ENCODE measurements at regions not wholly inside any gene's neighbourhood (a gene's known extent, or its start where the extent isn't known, plus 50 kb on each side); places are given as distances from the start of the nearest gene placed in this dataset.

DNA sequence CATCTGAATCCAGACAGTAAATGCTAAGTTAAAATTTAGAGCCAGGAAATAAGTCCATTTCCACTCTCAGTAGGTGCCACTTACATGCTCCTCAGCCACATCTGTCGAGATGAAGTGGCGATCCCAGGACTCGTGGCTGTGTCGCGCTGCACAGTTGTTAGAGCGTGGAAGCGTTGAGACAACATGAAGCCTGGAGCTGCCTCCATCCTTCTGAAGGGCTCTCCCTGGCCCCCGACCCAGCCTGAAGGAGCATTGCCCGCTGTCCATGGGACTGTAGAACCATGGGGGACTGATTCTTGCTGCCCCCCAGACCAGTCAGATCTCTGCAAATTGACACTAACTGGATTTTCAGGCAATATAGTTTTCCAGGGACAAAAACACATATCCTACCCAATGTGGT is 58.9 kb downstream of the IRX1 start:
- DNase-seq = no peak

DNA sequence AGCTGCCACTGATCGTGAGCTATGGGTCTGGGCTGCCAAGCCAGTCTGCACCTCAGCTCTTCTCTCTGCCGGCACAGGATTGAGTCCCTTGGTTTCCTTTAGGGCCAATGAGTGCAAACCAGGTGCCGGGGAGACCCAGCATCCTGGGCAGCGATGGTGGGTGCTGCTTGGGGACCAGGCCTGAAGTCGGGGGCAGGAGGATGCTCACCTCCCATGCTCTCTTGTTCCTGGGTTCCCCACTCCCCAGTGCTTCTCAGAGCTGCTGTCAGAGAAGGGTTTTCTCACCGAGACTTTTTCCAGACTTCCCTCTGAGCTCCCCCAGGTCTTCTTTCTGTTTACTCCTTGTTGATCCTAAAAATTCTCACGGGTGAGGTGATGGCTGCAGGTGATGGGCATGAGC is 61.2 kb downstream of the IRX1 start:
- no peak for DNase-seq

DNA sequence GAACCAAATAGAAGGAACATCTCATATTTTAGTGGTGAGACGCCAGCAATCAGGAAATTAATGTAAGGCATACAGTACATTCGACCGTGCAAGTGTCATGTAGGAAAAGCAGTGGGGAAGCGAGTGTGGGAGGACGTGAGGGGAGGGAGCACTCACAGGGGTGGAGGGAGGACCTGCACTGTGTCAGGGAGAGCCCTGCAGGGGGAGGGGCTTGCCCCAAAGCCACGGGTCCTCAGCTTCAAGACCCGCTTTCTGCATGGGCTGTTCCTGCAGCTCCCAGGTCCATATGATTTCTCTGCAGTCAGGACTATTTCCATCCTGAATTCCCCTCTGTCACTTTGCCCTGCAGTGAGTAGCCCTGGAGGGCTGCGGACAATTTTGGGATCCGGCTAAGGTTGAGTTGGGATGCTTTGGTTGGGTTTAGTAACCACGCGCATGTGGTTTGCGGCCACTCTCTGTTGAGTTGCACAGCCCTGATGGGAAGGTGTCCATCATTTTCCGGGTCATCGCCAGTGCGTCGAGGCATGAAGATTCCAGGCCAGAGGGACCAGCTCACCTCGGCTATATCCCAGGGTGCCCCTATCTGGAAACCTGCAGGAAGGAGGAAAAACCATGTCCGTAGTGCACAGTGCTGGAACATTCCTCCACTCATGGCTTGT is 61.9 kb downstream of the IRX1 start:
- DNase-seq = no peak

DNA sequence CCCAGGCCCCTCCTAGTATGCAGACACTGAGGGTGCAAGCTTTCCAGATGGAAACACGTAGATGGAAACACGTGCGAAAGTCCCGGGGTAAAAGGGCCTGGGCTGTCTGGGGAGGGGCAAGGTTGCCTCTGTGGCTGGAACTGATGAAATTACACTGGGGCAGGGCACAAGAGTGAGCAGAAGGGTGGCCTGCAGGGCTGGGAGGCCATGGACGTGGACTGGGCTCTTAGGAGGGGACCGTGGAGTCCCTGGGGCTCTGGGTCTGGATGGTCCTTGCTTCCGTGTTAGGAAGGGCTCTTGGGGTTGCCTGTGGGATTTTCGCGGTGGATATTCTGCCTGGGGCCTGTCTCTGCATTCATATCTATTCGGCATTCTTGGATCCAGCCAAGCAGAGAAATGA is 63.3 kb downstream of the IRX1 start:
- DNase-seq = no peak

DNA sequence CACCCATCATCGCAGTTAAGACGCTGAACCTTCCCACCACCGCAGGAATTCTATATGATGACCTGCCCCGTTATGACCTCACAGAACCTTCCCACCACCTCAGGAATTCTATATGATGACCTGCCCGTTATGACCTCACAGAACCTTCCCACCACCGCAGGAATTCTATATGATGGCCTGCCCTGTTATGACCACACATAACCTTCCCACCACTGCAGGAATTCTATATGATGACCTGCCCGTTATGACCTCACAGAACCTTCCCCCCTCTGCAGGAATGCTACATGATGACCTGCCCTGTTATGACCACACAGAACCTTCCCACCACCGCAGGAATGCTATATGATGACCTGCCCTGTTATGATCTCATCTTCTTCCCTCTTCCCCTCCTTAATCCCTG is 64.3 kb downstream of the IRX1 start:
- DNase-seq = no peak

DNA sequence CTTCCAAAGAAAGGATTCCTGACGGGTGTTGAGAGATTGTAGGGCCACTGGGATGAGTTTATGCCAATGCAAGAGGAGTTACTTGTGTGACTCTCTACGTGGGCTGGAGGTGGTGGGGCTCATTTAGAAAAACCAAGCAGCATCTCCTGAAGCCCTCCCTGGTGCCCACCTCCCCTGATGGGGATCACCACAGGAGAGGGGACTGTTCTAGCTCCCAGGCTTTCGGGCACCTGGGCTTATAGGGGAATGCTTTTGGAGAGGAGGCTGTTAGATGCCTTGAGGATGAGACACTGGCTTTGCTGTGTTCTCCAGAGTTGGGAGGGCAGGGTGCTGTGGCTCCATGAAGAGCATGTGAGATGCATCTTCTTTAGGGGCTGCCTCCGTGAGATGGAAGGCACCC is 65.0 kb downstream of the IRX1 start:
- DNase-seq = no peak

DNA sequence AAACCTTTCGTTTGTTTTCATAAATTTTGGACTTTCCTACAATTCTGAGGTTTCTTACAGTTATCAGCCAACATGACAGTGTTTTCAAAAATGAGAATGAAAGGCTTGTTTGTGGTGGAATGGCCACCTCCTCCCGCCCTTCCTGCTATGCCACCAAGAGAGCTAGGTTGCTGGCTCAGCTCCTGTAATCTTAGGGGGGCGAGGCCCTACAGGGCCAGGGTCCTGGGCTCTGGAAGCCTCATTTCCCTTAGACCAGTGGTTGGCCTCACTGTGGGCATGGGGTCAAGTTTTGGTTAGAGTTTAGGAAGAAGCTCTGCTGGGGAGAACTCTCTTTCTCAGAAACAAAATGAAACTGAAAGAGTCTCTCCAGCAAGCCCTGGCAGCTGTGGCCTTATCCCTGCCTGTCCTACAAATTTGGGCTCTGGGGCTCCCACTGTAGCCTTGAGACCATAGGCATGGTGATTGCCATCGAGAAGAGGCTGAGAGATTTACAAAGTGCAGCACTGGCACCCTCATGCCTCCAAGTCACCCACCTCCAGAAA is 66.2 kb downstream of the IRX1 start:
- DNase-seq = no peak

DNA sequence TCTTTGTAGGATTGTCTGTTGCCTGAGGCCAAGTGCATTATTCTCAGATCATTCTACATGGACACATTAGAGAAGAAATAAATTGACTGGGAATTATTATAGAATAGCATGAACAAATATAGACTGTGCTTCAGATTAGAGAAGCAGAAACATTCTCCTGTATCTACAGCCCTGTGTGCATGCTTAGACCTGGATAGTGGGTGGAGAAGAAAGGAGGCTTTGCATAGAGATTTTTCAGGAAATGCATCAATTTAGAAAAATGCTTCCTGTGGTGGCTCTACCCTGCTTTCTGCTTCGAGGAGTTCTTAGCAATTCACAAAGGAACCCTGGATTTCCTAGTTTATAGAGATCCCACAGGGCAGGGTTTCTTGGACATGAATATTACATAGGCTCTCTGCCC is 66.7 kb downstream of the IRX1 start:
- DNase-seq = no peak

DNA sequence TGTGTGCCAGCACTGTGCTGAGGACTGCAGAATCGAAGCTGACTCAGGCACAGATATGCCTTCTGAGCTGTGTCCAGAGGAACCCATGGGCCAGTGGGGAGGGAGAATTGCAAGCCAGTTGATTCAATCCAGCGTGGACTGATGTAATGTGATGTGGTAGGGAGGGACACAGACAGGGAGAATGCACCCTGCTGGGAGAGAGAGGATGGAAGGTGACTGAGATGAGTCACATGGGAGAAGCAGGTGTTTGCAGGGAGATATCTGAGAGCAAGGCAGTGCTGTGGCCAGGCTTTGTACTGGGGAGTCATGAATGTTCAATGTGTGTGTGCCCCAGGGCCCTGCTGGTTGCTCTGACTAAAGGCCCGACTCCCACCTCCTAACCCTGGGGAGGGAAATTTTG is 75.7 kb downstream of the IRX1 start:
- DNase-seq = no peak

DNA sequence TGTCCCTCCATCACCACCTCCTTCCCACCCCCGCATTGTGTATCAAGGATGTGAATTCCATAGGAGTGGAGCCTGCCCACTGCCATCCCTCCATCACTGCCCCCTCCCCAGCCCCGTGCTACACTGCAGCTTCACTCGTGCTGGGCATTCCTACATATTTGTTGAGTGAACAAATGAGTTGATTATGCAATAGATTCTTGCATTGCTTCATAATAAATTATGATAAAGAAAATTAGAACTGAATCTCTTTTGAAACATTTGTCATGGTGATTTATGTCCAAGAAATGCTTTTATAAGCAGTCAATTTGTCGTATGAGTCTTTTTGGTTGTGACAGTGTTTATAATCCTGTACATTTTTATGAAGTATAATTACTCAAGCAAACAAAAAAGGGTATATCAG is 83.2 kb downstream of the IRX1 start:
- DNase-seq = no peak

DNA sequence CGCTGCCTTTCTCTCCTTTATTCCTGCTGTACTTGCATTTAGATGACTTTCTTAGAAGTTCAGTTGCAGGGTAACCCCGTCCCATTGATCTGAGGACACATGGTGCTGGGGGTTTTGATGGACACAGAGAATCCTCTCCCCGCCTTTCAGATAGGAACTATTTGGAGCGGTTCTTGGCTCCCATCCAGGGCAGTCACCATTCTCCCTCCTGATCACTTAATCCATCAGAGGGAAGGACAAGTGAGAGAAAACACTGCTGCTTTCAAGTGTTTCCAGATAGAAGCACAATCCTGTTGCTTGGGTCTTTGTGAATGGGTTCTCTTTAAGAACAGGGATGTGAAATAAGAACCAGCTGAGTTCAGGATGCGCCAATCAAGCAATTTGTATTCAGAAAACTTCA is 85.2 kb downstream of the IRX1 start:
- DNase-seq = no peak

DNA sequence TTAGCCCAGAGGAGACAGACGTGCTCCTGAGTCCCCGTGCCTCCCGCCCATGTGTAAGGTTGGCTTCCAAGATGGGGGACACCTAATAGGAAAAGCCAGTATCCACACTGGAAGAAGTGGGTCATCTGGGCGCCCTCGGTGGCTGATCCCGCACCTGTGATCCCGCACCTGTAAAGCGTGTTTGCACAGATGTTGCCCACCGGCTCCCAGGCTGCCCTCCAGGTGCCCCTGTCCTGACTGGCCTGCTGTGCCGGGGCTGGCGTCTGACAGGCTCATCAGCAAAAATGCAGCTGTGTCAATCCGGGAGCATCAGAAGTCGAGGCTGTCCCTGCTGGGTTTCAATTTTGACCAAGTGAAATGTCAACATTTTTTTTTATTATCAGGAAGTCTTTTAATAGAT is 88.5 kb downstream of the IRX1 start:
- DNase-seq = no peak

DNA sequence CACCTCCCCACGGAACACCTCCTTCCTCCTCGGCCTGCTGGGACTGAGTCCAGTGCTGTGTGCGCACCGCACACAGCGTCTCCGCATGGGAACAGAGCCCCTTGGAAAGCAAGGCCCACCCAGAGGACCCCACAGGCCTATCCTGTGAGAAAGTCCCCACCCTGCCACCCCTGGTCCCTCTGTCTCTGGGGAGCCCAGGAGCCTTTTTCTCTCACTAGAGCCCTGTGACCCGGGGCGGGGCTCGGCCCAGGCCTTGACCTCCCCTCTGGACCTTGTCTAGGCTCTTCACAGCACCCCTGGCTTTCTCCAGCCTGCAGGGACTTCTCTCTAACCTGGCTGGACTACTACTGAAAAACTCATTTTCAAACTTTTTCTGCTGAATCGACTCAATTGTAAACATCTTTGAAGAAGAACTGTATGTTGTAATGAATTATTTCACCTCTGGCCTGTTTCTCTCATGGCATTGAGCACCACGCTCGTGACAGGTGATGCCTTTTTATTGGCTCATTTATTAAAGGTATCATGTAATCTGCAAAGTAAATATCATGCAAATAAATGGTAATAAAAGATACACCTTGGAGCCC is 89.2 kb downstream of the IRX1 start:
- no peak for DNase-seq

DNA sequence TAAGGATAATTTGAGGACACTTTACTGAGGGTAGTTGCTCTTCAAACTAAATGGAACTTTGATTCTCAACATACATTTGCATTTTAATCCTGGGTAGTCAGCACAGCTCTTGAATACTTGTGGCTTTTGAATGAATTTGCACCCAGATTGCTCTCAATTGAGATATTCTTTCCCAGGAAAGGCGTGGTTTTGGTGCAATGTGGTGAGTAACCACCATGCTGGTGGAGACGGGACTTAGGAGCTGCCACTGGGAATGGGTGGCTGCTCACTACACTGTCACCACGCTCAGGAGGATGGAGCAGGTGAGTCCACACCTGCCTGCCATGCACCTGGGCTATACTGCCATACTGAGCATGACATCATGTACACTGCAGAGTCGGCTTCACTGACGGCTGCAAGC is 99.2 kb downstream of the IRX1 start:
- DNase-seq = no peak

DNA sequence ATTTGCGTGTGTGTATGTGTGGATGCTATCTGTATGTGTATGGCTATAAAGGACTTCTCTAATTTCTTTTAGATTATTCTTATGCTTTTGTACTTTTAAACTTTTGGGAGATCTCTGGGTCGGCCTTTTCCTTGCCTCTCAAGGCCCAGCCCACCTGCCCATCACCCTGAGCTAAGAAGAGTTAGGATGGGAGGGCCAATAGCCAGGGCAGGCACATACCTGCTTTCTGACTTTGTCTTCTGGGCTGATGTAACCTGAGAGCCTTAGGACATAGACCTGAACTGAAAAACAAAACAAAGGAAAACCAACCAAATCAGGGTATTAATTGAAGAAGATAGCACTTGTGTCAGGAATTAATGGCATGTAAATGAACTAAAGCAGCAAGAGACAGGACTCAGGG is 100.2 kb downstream of the IRX1 start:
- no peak for DNase-seq

DNA sequence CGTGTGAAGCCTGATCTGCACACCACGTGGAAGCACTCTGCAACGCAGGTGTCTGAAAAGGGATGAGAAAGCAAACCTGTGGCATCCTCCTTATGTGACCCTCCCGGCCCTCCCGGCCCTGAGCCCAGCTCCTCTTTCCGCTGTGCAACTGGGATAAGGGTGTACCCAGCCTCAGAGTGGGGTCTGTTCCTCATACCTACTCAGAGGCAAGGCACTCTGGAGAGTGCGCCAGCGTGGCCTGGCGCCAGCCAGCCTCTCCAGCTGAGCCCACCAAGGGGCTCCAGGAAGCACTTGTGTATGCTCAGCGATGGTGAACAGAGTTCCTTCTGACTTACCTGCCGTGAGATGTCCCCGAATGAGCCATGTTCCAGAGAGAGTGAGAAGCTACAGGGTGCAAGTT is 102.8 kb downstream of the IRX1 start:
- no peak for DNase-seq

DNA sequence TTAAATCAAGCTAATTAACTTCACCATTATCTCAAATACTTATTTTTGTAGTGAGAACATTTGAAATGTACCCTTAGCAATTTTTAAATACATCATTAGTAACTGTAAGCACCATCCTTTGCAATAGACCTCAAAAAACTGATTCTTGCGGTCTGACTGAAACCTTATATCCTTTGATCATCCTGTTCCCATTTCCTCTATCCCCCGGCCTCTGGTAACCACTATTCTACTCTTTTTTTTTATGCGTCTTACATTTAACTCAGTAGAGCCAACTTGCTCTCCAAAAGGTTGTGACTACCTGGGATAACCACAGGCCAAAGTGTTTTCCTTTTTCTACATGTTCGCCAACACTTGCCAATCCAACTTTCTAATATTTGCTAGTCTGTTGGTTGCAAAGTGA is 106.1 kb downstream of the IRX1 start:
- DNase-seq = no peak

DNA sequence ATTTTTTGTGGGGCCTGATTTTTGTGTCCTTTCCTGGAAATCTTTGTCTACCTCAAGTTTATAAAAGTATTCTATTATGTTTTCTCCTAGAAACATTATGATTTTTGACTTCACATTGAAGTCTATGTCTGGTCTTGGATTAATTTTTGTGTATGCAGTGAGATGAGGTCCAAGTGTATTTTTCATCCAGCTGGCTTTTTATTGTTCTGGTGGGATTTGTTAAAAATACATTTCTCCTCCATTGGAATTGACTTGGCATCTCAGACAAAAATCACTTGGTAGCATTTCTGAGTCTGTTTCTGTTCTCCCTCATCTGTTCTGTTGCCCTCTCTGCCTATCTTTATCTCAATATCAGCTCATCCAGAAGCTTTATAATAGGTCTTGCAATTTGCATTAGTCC is 109.0 kb downstream of the IRX1 start:
- DNase-seq = no peak

DNA sequence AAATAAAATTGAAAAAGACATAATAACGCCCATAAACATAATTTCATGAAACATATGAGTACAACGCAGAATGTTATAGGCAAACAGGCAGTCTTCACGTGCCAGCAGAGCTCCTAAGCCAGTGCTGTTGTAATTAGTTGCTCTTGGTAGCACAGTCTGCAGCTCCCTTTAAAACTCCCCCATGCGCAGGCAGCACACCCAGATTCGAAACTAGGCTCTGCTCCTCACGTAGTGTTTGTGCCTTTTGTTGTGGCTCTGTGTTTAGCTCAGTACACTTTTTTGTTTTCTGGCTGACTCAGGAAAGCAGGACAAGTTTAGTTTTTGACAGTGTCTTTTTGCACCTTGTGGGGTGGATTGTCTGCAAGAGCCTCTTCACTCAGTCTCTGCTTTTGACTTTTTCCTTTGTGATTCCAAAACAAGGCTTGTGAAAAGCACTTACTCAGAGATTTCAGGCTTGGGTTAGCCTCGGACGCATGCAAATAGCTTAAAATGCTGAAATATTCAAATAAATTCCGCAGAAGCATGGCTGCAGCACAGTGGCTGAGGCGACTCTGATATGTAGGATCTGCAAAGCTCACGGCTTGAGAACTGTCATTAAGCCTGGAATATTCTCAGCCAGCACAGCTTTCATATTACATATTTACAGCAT is 113.6 kb downstream of the IRX1 start:
- DNase-seq = no peak

DNA sequence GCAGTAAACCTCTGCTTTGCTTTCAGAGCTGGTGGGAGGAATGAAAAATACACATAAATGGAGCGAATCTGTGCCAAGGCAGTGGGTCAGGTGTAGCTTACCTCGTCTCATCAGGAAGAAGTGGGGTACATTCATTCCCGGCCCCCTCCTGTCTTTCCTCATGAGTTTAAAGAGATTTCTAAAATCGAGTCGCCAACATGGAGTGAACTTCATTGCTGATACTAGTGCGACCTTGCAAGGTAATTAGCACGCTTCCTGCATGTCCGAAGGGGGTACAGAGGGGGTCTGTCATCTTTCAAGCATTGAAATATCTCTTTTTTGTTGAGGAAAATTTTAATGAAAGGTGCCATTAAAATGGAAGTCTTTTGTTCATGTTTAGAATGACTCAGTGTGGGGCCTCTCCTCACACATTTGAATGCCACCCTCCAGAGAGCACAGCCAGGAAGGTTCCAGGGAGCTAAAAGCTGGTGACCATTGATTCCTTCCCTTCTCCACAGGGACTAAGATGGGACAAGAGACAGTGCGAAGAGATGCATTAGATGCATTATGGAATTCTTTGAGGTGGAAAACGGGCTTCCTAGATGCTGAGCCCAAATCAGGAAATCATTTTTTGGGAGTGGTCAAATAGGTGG is 114.2 kb downstream of the IRX1 start:
- no peak for DNase-seq

DNA sequence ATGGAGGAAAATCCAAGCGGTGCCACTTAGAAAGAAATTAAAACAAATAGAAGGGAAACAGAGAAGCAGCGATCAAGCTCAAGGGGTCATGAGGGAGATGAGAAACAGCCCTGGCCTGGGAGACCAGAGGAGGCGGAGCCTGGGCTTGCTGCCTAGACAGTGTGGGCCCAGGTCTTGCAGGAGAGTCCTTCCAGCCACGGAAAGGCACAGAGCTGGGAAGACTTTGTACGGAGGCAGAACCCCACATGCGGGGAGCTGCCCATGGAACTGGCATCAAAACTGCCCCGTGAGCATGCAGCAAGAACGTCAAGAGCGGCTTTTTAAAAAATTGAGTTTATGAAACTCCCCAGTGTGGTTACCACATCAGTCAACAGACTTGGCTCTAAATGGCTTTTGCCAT is 119.4 kb downstream of the IRX1 start:
- DNase-seq = no peak

DNA sequence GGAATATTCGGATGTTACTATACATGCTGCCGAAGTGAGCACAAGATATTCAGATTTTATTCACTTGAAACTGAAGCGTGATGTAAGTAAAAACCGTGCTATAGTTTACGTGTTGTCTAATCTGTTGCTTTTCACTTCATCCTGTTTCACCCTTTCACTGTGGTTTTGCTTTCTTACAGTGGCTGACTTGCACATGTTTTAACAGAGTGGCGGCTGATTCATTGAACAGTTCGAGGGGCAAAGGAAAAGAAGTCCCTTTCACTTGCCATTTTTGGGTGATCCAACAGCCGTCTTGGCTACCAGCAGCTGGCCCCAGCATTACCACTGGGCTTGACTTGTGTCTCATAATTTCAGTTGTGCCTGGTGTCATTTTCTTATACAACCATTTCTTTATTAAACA is 134.0 kb downstream of the IRX1 start:
- no peak for DNase-seq

DNA sequence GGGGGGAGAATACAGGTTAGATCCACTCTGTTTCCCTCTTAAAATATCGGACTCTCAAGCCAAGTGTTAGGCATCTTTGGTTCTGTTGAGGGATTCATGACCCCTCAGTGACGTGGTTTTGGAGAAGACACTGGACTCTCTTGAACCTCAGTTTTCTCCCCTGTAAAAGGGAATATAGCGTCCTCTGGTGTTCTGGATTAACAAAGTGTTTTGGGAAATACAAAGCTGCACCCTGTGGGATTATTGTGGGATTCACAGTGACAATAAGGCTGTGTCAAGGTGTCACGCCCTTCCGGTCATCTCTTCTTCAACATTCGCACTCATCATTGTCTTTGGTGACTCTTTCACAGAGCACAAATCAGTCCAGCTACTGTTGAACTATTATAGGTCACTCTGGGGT is 139.0 kb downstream of the IRX1 start:
- no peak for DNase-seq

DNA sequence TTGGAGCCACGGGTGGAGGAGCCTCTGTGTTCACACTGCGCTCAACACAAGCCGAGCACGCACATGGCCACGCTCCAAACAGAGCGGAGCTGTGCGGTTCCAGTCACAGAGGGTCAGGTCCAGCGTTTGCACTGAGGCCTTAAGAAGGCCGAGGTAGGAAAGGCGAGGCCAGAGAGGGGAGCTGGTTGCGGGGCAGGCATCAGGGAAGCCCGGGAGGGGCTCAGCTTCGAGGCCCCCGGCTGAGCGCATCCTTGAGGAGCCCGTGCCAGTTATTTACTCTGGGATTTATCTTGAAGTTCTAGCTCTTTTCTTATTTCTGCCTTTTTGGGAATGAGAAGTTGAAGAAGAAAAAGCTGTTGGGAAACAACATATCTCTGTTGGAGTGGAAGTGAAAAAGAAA is 140.8 kb downstream of the IRX1 start:
- DNase-seq = no peak

Data from left hindlimb (tissue), 1 donor.